Bronchial epithelial cell (primary cell): ENCODE measurements at regions not wholly inside any gene's neighbourhood (a gene's known extent, or its start where the extent isn't known, plus 50 kb on each side); places are given as distances from the start of the nearest gene placed in this dataset.

Experiments
- DNase-seq: peaks from one replicate; pipeline ENCODE4 v3.0.0-alpha.2; 2010; ENCODE audit warnings: low read depth
- FAIRE-seq: peaks from 2 replicates; lab custom pipeline; 2011; peaks lifted over from hg19 to GRCh38; lab: Jason Lieb, UNC
- H3K27me3 ChIP-seq: 2 replicates; pipeline ENCODE4 v1.5.1; 2011; ENCODE audit warnings: low read length; ENCODE audit not compliant: control insufficient read depth, insufficient read depth
- H3K36me3 ChIP-seq: 2 replicates; pipeline ENCODE4 v1.5.1; 2011; ENCODE audit warnings: low read length; ENCODE audit not compliant: control insufficient read depth, insufficient read depth
- H3K4me3 ChIP-seq: 2 replicates; pipeline ENCODE4 v1.5.1; 2011; ENCODE audit warnings: mild to moderate bottlenecking, low read depth, low read length, control low read depth
- TF ChIP-seq, protein P1 (sequence below): IDR thresholded peaks from 2 replicates; pipeline ENCODE4 v1.5.1; 2011; ENCODE audit warnings: mild to moderate bottlenecking, moderate library complexity, low read length, control low read depth, inconsistent platforms; ENCODE audit not compliant: insufficient read depth, severe bottlenecking

DNA sequence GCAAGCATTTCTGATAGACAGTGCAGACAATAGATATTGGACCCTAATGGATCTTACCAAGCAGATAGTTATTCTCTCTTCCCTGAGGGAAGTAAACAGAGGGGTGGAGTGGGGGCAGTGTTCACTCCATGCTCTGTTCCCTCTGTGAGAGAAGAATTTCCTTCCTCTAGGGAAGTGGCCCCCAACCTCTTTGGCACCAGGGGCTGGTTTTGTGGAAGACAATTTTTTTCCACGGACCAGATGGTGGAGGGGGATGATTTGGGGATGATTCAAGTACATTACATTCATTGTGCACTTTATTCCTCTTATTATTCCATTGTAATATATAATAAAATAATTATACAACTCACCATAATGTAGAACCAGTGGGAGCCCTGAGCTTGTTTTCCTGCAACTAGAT, 459.9 kb downstream of the ADGRL2 start:
- Histone ChIP-seq H3K27me3 (no peaks in the 10 kb centered on the region), H3K4me3 (no peak overlapping the region), H3K36me3 (no peaks in the 10 kb centered on the region)
- TF ChIP-seq, protein P1, sequence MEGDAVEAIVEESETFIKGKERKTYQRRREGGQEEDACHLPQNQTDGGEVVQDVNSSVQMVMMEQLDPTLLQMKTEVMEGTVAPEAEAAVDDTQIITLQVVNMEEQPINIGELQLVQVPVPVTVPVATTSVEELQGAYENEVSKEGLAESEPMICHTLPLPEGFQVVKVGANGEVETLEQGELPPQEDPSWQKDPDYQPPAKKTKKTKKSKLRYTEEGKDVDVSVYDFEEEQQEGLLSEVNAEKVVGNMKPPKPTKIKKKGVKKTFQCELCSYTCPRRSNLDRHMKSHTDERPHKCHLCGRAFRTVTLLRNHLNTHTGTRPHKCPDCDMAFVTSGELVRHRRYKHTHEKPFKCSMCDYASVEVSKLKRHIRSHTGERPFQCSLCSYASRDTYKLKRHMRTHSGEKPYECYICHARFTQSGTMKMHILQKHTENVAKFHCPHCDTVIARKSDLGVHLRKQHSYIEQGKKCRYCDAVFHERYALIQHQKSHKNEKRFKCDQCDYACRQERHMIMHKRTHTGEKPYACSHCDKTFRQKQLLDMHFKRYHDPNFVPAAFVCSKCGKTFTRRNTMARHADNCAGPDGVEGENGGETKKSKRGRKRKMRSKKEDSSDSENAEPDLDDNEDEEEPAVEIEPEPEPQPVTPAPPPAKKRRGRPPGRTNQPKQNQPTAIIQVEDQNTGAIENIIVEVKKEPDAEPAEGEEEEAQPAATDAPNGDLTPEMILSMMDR: no peak
- FAIRE-seq (no peak), DNase-seq (no peak)

DNA sequence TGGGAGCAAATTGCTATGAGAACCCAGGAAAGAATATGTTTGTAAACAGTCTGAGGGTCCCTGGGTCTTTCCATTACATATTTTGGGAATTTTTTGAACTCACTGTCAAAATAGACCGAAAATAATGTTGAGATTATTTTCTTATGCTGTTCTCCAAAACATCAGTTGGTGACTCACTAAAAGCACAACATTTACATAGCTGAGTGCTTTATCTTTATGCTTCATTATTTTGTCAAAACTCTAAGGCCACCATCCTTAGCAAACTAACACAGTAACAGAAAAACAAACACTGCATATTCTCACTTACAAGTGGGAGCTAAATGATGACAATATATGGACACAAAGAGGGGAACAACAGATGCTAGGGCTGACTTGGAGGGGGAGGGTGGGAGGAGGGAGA, 459.3 kb downstream of the ADGRL2 start:
- DNase-seq (peak; percentile 4), FAIRE-seq (no peak)
- no peak overlapping the region for H3K4me3 ChIP-seq
- TF ChIP-seq, protein P1: no peak
- H3K36me3 ChIP-seq: no peaks in the 10 kb centered on the region
- H3K27me3 ChIP-seq: no peaks in the 10 kb centered on the region

DNA sequence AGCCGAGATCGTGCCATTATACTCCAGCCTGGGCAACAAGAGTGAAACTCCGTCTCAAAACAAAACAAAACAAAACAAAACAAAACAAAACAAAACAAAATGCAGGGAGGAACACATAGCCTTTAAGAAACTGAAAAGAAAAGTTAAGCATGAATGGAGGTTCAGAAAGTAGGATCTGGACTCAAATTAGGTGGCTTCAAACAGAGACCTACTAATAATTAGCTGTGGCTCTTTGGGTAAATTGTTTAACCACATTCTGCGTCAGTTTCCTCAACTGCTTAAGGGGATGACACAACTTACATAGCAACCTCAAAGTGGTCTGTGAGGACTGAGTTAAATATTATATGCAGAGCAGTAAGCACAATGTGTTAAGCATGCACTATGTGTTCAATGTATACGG, 458.2 kb downstream of the ADGRL2 start:
- H3K4me3 ChIP-seq: no peak overlapping the region
- H3K36me3 ChIP-seq: no peaks in the 10 kb centered on the region
- no peaks in the 10 kb centered on the region for H3K27me3 ChIP-seq
- no peak for FAIRE-seq
- no peak for DNase-seq
- TF ChIP-seq, protein P1: no peak

DNA sequence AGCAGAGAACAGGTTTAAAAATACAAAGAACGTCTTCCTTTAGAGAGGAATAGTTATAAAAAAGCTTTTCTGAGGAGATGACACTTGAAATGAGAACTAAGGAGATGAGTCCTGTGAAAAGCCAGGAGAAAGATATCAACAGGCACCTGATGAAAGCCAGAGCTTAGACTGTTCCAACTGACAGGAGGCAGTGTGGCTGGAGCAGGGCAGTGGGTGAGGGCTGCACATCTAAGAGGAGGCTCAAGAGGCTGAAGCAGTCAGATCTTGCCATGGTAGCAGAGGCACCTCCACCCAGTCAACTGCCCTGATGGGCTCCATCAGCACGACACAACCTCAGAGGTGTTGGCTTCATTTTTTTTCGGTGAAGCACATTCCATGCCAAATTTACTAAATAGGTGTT, 445.3 kb downstream of the ADGRL2 start:
- DNase-seq (no peak), FAIRE-seq (no peak)
- Histone ChIP-seq H3K27me3 (no peaks in the 10 kb centered on the region), H3K4me3 (no peak overlapping the region), H3K36me3 (no peaks in the 10 kb centered on the region)
- TF ChIP-seq, protein P1: no peak

DNA sequence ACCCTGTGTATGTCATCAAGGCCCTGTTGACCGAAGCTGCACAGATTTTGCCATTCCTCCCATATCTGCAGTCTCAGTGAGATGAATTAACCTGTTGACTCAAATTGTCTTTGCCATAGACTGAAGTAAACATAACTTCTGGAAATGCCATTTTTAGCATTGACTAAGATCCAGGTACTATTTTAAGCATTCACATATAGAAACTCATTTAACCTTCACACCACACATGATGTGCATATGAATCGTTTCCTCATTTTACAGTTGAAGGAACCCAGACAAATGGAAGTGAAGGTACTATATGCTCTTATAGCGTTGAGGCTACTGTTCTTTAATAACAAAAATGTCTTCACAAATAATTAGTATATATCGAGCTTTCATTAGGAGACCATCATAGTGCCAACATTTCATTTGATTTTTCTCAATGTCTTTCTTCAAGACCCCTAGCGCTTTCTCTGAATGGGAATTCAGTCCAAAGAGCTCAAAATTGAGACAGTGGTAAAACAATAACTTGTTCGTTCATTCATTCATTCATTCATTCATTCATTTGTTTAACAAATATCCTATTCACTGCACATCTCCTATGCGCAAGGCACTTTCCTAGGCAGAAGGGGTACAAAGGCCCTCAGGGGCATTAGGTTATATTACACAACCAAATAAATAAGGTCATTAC, 444.7 kb downstream of the ADGRL2 start:
- DNase-seq (no peak), FAIRE-seq (no peak)
- no peaks in the 10 kb centered on the region for H3K27me3 ChIP-seq
- H3K36me3 ChIP-seq: no peaks in the 10 kb centered on the region
- H3K4me3 ChIP-seq: no peak overlapping the region
- TF ChIP-seq, protein P1: no peak

DNA sequence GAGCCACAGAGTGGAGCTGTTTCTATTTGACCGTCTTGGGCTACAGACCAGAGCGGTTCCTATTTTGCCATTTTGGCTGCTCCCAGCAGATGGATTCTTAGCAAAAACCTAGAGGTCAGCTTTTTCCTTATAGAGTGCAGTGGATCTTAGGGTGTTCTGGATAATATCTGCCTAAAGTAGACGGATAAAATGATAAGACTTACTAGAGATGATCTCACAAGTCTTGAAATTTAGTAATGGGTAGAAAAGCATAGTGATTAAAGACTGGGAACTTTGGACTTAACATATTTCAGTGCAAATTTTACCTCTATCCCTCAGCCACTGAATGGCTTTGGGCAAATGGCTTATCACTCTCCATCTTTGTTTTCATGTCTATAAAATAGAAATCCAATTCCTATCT, 439.8 kb downstream of the ADGRL2 start:
- TF ChIP-seq, protein P1: no peak
- H3K27me3 ChIP-seq: no peaks in the 10 kb centered on the region
- no peaks in the 10 kb centered on the region for H3K36me3 ChIP-seq
- FAIRE-seq (no peak), DNase-seq (no peak)
- H3K4me3 ChIP-seq: no peak overlapping the region
